GM18868 (cell line): ENCODE measurements at regions not wholly inside any gene's neighbourhood (a gene's known extent, or its start where the extent isn't known, plus 50 kb on each side); places are given as distances from the start of the nearest gene placed in this dataset.

Experiments
- ATAC-seq: cut with Tn5 transposase; IDR thresholded peaks from one replicate; pipeline ENCODE4 v1.9.1; 2021; ENCODE audit warnings: mild to moderate bottlenecking, moderate library complexity; ENCODE audit not compliant: unreplicated experiment

GRCh38 chr18:60962625-60963024 lies 370.6 kb upstream of the CDH20 start:
- no peak for ATAC-seq

GRCh38 chr18:60965856-60966255 lies 367.4 kb upstream of the CDH20 start:
- no peak for ATAC-seq

- ATAC-seq: no peak
Observed at GRCh38 chr18:60966876-60967275, 366.4 kb upstream of the CDH20 start.

GRCh38 chr18:60975420-60975819 lies 357.8 kb upstream of the CDH20 start:
- no peak for ATAC-seq

GRCh38 chr18:60976976-60977375 lies 356.3 kb upstream of the CDH20 start:
- no peak for ATAC-seq

GRCh38 chr18:60978338-60978737 lies 354.9 kb upstream of the CDH20 start:
- ATAC-seq: no peak

GRCh38 chr18:60980422-60981005 lies 352.7 kb upstream of the CDH20 start:
- no peak for ATAC-seq

- ATAC-seq: no peak
Observed at GRCh38 chr18:60981682-60982328, 351.4 kb upstream of the CDH20 start.

- ATAC-seq: no peak
Observed at GRCh38 chr18:60982329-60982695, 350.9 kb upstream of the CDH20 start.

- ATAC-seq: no peak
Observed at GRCh38 chr18:60982928-60983327, 350.3 kb upstream of the CDH20 start.

- ATAC-seq: no peak
Observed at GRCh38 chr18:60984510-60984909, 348.7 kb upstream of the CDH20 start.

GRCh38 chr18:60987963-60988362 lies 345.3 kb upstream of the CDH20 start:
- ATAC-seq: no peak

- no peak for ATAC-seq
Observed at GRCh38 chr18:60996326-60996725, 336.9 kb upstream of the CDH20 start.

GRCh38 chr18:60996822-60997221 lies 336.4 kb upstream of the CDH20 start:
- ATAC-seq: no peak

GRCh38 chr18:61001138-61001537 lies 332.1 kb upstream of the CDH20 start:
- ATAC-seq: no peak

- ATAC-seq: no peak
Observed at GRCh38 chr18:61006687-61007224, 326.5 kb upstream of the CDH20 start.

GRCh38 chr18:61019338-61020301 lies 313.6 kb upstream of the CDH20 start:
- ATAC-seq: no peak

- no peak for ATAC-seq
Observed at GRCh38 chr18:61025596-61025995, 307.6 kb upstream of the CDH20 start.

- no peak for ATAC-seq
Observed at GRCh38 chr18:61031626-61032025, 301.6 kb upstream of the CDH20 start.

- ATAC-seq: no peak
Observed at GRCh38 chr18:61034580-61034979, 298.6 kb upstream of the CDH20 start.

- ATAC-seq: no peak
Observed at GRCh38 chr18:61039251-61039650, 294.0 kb upstream of the CDH20 start.

GRCh38 chr18:61047794-61048193 lies 285.4 kb upstream of the CDH20 start:
- no peak for ATAC-seq
